HG03025 (cell line): ENCODE measurements at regions not wholly inside any gene's neighbourhood (a gene's known extent, or its start where the extent isn't known, plus 50 kb on each side); places are given as distances from the start of the nearest gene placed in this dataset.

ENCODE experiments used
- ATAC-seq: cut with Tn5 transposase; IDR thresholded peaks from one replicate; pipeline ENCODE4 v1.9.1; 2021; ENCODE audit warnings: mild to moderate bottlenecking, moderate library complexity; ENCODE audit not compliant: unreplicated experiment, low FRiP score

DNA sequence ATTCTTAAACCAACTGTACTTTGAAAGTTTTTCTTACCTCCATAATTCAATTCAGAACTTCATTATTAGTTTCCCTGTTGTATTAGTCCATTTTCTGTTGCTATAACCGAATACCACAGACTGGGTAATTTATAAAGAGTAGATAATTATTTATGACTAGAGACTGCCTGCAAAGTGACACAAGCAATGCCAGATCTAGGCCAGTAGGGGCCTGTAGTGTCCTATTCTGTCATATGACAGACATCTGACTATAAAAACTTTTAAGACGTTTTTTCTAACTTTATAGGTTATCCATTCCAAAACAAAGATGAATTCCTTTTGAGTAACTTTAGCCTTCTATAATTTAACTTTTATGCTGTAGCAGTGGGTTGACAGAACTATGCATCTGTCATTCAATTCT is 2783.8 kb downstream of the PCDH9 start:
- ATAC-seq = no peak

GRCh38 chr13:64441740-64442139 is 2788.4 kb downstream of the PCDH9 start:
- no peak for ATAC-seq

GRCh38 chr13:64438084-64438483 is 2792.1 kb downstream of the PCDH9 start:
- no peak for ATAC-seq

DNA sequence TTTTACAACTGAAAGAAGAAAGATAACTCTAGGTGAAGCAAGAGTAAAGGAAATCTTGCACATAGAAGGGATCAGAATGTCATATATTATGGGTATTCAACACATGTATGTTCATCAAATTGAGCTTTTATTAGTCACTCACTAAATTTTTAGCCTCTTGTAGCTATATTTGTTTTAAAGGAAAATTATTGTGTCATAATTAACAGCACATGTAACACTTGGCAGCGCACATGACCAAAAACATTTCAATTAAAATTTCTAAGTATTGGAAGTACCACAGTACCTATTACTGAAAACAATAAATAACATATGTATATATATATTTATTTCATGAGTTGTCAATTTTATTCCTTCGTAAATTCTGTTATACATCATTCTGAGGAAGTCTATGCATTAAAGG is 2800.4 kb downstream of the PCDH9 start:
- no peak for ATAC-seq

GRCh38 chr13:64428196-64428595 is 2801.9 kb downstream of the PCDH9 start:
- ATAC-seq = no peak

DNA sequence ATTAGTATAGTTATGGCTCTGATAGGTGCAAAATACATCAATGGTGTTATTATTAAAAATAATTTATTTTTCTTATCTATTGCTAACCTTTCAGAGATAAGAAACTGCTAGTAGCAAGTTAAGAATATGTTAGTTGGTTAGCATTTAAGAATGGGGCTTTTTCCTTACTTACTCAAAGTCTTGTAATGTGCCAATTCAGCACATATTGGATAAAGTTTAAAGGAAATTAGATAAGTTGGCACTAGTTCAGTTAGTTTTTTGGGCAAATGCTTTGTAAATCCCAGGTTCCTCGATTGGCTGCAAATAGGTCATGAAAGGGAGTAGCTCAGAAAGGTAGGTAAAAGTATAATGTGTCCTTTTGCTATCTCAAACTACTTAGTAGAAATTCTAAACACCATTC is 2806.7 kb downstream of the PCDH9 start:
- no peak for ATAC-seq

DNA sequence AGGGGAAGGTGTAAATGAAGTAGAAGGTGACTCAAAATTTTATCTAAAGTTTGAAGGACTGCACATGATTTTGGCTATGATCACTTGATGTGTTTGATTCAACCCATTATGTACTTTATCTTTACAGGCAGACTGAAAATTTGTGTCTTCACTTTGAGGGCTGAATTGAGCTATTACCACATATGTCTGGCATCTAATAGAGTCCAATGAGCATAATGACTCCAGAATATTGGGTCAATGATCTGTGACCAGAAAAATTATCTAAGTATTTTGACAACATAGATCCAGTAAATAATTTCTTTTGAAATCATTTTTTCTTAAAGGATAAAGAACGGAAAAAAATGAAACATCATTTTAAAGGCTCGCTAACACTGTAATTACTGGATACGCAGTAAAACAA is 2810.0 kb downstream of the PCDH9 start:
- ATAC-seq = no peak

DNA sequence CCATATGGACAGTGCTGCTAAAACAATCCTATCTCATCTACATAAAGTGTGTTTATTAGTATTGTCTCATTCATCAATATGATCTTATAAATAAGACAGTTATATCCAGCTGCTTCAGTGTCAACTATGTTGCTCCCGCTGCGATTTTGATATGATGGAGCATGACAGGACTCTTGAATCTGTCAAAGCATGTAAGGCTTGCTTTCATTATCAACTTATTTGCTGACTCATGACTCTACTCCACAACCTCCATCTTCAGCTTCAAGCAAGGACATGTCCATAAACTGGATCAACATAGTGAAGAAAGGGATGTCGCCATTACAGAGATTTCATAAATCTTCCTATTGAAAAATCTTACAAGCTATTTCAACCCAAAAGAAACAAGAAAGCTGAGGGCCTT is 2812.6 kb downstream of the PCDH9 start:
- ATAC-seq = no peak

GRCh38 chr13:64414381-64414780 is 2815.8 kb downstream of the PCDH9 start:
- ATAC-seq = no peak

DNA sequence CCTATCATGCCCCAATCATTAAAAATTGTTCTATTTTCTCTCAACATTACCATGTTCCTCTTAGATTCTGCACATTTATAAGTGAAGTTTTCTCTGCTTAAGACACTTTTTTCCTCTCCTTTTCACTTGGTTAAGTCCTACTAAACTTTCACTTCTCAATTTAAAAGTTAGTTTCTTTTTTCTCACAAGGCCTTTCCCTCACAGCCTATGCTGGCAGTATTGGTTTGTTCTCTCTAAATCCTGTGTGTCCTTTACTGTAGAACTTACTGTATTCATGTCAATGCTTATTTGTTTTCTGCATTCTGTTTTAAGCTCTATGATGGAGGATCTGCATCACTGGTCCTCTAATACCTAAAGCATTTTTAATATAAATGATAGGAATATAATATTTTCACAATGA is 2816.6 kb downstream of the PCDH9 start:
- ATAC-seq = no peak

GRCh38 chr13:64410276-64411053 is 2819.7 kb downstream of the PCDH9 start:
- no peak for ATAC-seq

- ATAC-seq = no peak
These were observed 2832.4 kb downstream of the PCDH9 start for GRCh38 chr13:64397701-64398100.

DNA sequence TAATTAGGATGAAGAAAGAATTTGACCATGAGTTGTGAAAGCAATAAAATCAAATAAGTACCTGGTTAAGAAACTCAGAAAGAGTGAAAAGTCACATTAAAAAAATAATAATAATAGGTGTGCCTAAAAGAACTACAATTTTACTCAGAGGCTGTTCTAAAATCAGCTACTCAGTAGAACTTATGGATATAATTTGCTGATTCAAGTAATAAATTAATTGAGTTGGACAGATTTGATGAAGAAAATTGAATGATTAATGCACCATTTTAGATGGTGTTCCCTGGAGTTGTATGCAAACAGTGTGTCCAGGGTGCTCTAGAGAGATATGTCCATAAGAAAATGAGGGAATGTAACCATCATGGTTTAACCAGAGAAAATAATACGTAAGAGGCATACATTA is 2852.5 kb downstream of the PCDH9 start:
- no peak for ATAC-seq

DNA sequence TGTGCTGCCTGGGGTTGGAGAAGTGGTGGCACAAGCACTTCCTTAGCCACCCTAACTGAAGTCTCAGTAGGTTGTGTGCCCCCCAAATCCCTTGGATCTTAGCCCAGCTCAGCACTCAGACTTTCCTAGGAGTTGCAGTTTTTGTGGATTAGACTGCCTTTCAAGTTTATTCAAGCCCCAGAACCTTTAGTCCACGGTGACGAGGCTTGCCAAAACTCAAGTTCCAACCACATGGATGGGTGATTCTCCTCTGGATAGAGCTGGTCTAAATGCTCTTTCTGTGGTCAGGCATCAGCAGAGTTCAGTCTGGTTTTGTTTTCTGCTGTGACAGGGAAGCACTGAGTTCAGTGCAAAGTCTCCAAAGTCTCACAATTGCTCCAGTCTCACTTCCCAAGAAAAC is 2858.7 kb downstream of the PCDH9 start:
- no peak for ATAC-seq

GRCh38 chr13:64371045-64371444 is 2859.1 kb downstream of the PCDH9 start:
- no peak for ATAC-seq

GRCh38 chr13:64369121-64369520 is 2861.0 kb downstream of the PCDH9 start:
- ATAC-seq = no peak

DNA sequence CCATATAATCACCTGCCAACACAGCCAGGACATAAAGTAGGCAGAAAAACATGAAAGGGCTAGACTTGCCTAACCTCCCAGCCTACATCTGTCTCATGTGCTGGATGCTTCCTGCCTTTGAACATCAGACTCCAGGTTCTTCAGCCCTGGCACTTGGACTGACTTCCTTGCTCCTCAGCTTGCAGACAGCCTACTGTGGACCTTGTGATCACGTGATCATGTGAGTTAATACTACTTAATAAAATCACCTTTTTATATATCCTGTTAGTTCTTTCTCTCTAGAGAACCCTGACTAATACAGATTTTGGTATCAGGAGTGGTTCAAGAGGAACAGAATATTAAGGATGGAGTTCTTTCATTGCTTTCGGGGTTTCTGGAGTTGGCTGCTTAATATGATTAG is 2867.6 kb downstream of the PCDH9 start:
- ATAC-seq = no peak

GRCh38 chr13:64347664-64348063 is 2882.5 kb downstream of the PCDH9 start:
- ATAC-seq = no peak

- no peak for ATAC-seq
These were observed 2890.6 kb downstream of the PCDH9 start for GRCh38 chr13:64339373-64340063.

GRCh38 chr13:64338671-64339070 is 2891.5 kb downstream of the PCDH9 start:
- ATAC-seq = no peak

GRCh38 chr13:64333888-64334287 is 2896.2 kb downstream of the PCDH9 start:
- no peak for ATAC-seq

GRCh38 chr13:64332048-64332447 is 2898.1 kb downstream of the PCDH9 start:
- ATAC-seq = no peak
